ENCODE measurements at regions not wholly inside any gene's neighbourhood (a gene's known extent, or its start where the extent isn't known, plus 50 kb on each side); places are given as distances from the start of the nearest gene placed in this dataset.

- TF ChIP-seq CTCF (IDR thresholded peaks at IDR 0.05) (no peak), EZH2phosphoT487 (IDR thresholded peaks at IDR 0.05) (no peak)
Observed at GRCh38 chr7:94848992-94849576, 58.3 kb upstream of the PPP1R9A start.
